WTC11 (cell line): ENCODE measurements at regions not wholly inside any gene's neighbourhood (a gene's known extent, or its start where the extent isn't known, plus 50 kb on each side); places are given as distances from the start of the nearest gene placed in this dataset.

Source experiments
- ATAC-seq: fragments of 200-7000 bp; cut with Tn5 transposase; 2 replicates; pipeline ENCODE4 v1.10.0; 2021; ENCODE audit warnings: mild to moderate bottlenecking, moderate library complexity
- CTCF ChIA-PET: fragments of 300-600 bp; sonication (Branson Sonifier 250); formaldehyde crosslinking; loops from one replicate; lab custom pipeline; 2021; ENCODE audit warnings: antibody characterized with exemption; lab: Charles Lee
- POLR2A ChIA-PET: fragments of 350-600 bp; sonication (Branson Sonifier 250); formaldehyde crosslinking; loops from one replicate; lab custom pipeline; 2021; ENCODE audit warnings: antibody characterized with exemption; lab: Charles Lee
- DNase-seq: peaks from one replicate; pipeline ENCODE4 v3.0.0; 2021; ENCODE audit warnings: low spot score
- H3K27ac Mint-ChIP-seq: 2 replicates; pipeline ENCODE4 v1.8.0; 2021; ENCODE audit warnings: mixed read lengths
- H3K27me3 Mint-ChIP-seq: 2 replicates; pipeline ENCODE4 v1.8.0; 2021; ENCODE audit warnings: low read depth, mild to moderate bottlenecking, moderate library complexity, mixed read lengths
- H3K36me3 Mint-ChIP-seq: 2 replicates; pipeline ENCODE4 v1.8.0; 2021; ENCODE audit warnings: mixed read lengths
- H3K4me1 Mint-ChIP-seq: 2 replicates; pipeline ENCODE4 v1.8.0; 2022; ENCODE audit warnings: mixed read lengths
- H3K4me3 Mint-ChIP-seq: 2 replicates; pipeline ENCODE4 v1.8.0; 2021; ENCODE audit warnings: mild to moderate bottlenecking, moderate library complexity, mixed read lengths
- H3K9me3 Mint-ChIP-seq: 2 replicates; pipeline ENCODE4 v1.8.0; 2021; ENCODE audit warnings: mixed read lengths
- ARID4B ChIP-seq: sonication (generic); formaldehyde crosslinking; IDR thresholded peaks from 2 replicates; pipeline ENCODE4 v1.8.0; 2023; ENCODE audit warnings: missing genetic modification reagents, mild to moderate bottlenecking, borderline replicate concordance
- ATF1 ChIP-seq: sonication (generic); formaldehyde crosslinking; IDR thresholded peaks from 2 replicates; pipeline ENCODE4 v1.8.1; 2023; ENCODE audit warnings: mild to moderate bottlenecking, moderate library complexity, missing genetic modification reagents
- ATF2 ChIP-seq: sonication (generic); formaldehyde crosslinking; IDR thresholded peaks from 2 replicates; pipeline ENCODE4 v1.8.1; 2022; ENCODE audit warnings: low read depth, missing genetic modification reagents, borderline replicate concordance
- CREB1 ChIP-seq: sonication (generic); formaldehyde crosslinking; IDR thresholded peaks from 2 replicates; pipeline ENCODE4 v1.8.0; 2023; ENCODE audit warnings: mild to moderate bottlenecking, missing genetic modification reagents
- CREM ChIP-seq: sonication (generic); formaldehyde crosslinking; IDR thresholded peaks from 2 replicates; pipeline ENCODE4 v1.8.1; 2022; ENCODE audit warnings: mild to moderate bottlenecking, missing genetic modification reagents, moderate library complexity
- CTCF ChIP-seq: fragments of 200-600 bp; IDR thresholded peaks from 2 replicates; pipeline ENCODE4 v1.8.0; 2022; ENCODE audit warnings: antibody characterized with exemption
- E2F1 ChIP-seq: sonication (generic); formaldehyde crosslinking; IDR thresholded peaks from 2 replicates; pipeline ENCODE4 v1.8.0; 2022; ENCODE audit warnings: mild to moderate bottlenecking, missing genetic modification reagents
- E2F4 ChIP-seq: sonication (generic); formaldehyde crosslinking; IDR thresholded peaks from 2 replicates; pipeline ENCODE4 v1.8.1; 2022; ENCODE audit warnings: low read depth, mild to moderate bottlenecking, moderate library complexity, missing genetic modification reagents, borderline replicate concordance
- ESRRA ChIP-seq: sonication (generic); formaldehyde crosslinking; IDR thresholded peaks from 2 replicates; pipeline ENCODE4 v1.8.1; 2022; ENCODE audit warnings: mild to moderate bottlenecking, missing genetic modification reagents, borderline replicate concordance
- FOXJ3 ChIP-seq: sonication (generic); formaldehyde crosslinking; IDR thresholded peaks from 2 replicates; pipeline ENCODE4 v1.9.0; 2021; ENCODE audit warnings: missing genetic modification reagents, mild to moderate bottlenecking, borderline replicate concordance
- GRHL2 ChIP-seq: fragments of 250-450 bp; sonication (Bioruptor Pico); IDR thresholded peaks from 2 replicates; pipeline ENCODE4 v1.8.0; 2022; ENCODE audit warnings: mild to moderate bottlenecking, moderate library complexity; ENCODE audit not compliant: insufficient replicate concordance, severe bottlenecking
- HMGA2 ChIP-seq: fragments of 250-450 bp; sonication (Bioruptor Pico); IDR thresholded peaks from 2 replicates; pipeline ENCODE4 v1.4.0; 2021; ENCODE audit warnings: mild to moderate bottlenecking, moderate library complexity
- JUN ChIP-seq: sonication (generic); formaldehyde crosslinking; IDR thresholded peaks from 2 replicates; pipeline ENCODE4 v1.8.0; 2023; ENCODE audit warnings: mild to moderate bottlenecking, missing genetic modification reagents
- NFATC4 ChIP-seq: fragments of 250-450 bp; sonication (Bioruptor Pico); IDR thresholded peaks from 2 replicates; pipeline ENCODE4 v1.9.0; 2021; ENCODE audit warnings: mild to moderate bottlenecking
- SMAD4 ChIP-seq: sonication (generic); formaldehyde crosslinking; IDR thresholded peaks from 2 replicates; pipeline ENCODE4 v1.8.0; 2022; ENCODE audit warnings: mild to moderate bottlenecking, missing genetic modification reagents
- ZBTB21 ChIP-seq: sonication (generic); formaldehyde crosslinking; IDR thresholded peaks from 2 replicates; pipeline ENCODE4 v1.8.1; 2023; ENCODE audit warnings: mild to moderate bottlenecking, missing genetic modification reagents, borderline replicate concordance
- ZBTB43 ChIP-seq: sonication (generic); formaldehyde crosslinking; IDR thresholded peaks from 2 replicates; pipeline ENCODE4 v1.8.1; 2023; ENCODE audit warnings: mild to moderate bottlenecking, missing genetic modification reagents
- ZNF232 ChIP-seq: sonication (generic); formaldehyde crosslinking; IDR thresholded peaks from 2 replicates; pipeline ENCODE4 v1.8.0; 2022; ENCODE audit warnings: mild to moderate bottlenecking, missing genetic modification reagents
- ZNF263 ChIP-seq: sonication (generic); formaldehyde crosslinking; IDR thresholded peaks from 2 replicates; pipeline ENCODE4 v1.8.1; 2022; ENCODE audit warnings: low read depth, mild to moderate bottlenecking, moderate library complexity, missing genetic modification reagents
- ZNF425 ChIP-seq: fragments of 250-450 bp; sonication (Bioruptor Pico); conservative IDR thresholded peaks from 2 replicates; pipeline ENCODE4 v1.9.0; 2021; ENCODE audit warnings: mild to moderate bottlenecking

GRCh38 chr1:29459620-29459945 lies 223.3 kb downstream of the PTPRU start (continued):
- TF ChIP-seq E2F1 (CRISPR knock-in tag) (no peak), ESRRA (CRISPR knock-in tag) (no peak), HMGA2 (no peak), CREB1 (CRISPR knock-in tag) (no peak), CREM (CRISPR knock-in tag) (no peak), JUN (CRISPR knock-in tag) (no peak)

- Mint-ChIP-seq H3K27me3 (no peaks in the 10 kb centered on the region; the same call in 1 of the 2 replicates), H3K4me1 (peaks cover 14% of the 10 kb centered on the region), H3K27ac (no peak overlapping the region), H3K36me3 (peaks cover 7% of the 10 kb centered on the region), H3K9me3 (peaks cover 26% of the 10 kb centered on the region), H3K4me3 (no peak overlapping the region)
- no peak for DNase-seq
- ATAC-seq, result 0 out of 2 replicates have a peak, but pooled peaks have one; percentile 24
- POLR2A ChIA-PET, result no interaction called here
- CTCF ChIA-PET, result no interaction called here
- no peak for TF ChIP-seq E2F4 (CRISPR knock-in tag)
- no peak for TF ChIP-seq GRHL2
- TF ChIP-seq ARID4B, result no peak
- TF ChIP-seq NFATC4 (CRISPR knock-in tag), result no peak
- TF ChIP-seq FOXJ3 (CRISPR knock-in tag), result no peak
- no peak for TF ChIP-seq HMGA2
- TF ChIP-seq ZNF425 (CRISPR knock-in tag), result no peak
- TF ChIP-seq CTCF, result no peak
- TF ChIP-seq SMAD4 (CRISPR knock-in tag), result no peak
- no peak for TF ChIP-seq ZBTB21 (CRISPR knock-in tag)
- TF ChIP-seq ATF2 (CRISPR knock-in tag), result no peak
- TF ChIP-seq ZBTB43 (CRISPR knock-in tag), result no peak
- TF ChIP-seq ATF1 (CRISPR knock-in tag), result no peak
- no peak for TF ChIP-seq ZNF263 (CRISPR knock-in tag)
- TF ChIP-seq CREM (CRISPR knock-in tag), result no peak
- TF ChIP-seq ZNF232, result no peak
Measured at GRCh38 chr1:29458737-29459619, 222.7 kb downstream of the PTPRU start.
